Fibroblast of skin of scalp (primary cell): ENCODE measurements at regions not wholly inside any gene's neighbourhood (a gene's known extent, or its start where the extent isn't known, plus 50 kb on each side); places are given as distances from the start of the nearest gene placed in this dataset.
A peak's percentile ranks its signal among the peaks of the same experiment; 100 is the strongest.

Source experiments
- DNase-seq: peaks from one replicate; pipeline ENCODE4 v3.0.0-alpha.2; 2013

- no peak for DNase-seq
These were observed 54.9 kb upstream of the SACS start for GRCh38 chr13:23488442-23488841.

DNA sequence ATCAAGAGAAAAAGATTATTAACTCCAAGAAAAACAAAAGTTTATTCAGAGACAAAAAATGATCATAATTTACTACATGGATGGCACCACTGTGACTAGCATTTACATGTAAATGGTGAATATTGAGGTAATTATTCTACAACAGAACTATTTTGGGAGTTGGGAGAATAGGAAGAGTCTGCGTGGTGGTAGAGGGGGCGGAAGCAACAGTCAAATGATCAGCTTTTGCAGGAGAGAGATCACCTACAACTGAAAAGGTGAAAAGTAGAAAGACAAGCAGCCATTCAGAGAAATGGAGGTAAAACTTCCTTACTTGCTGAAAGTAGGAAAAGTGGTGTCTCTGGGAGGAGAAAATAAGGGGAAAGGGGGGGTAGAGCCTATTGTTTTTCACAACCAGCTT, 62.8 kb upstream of the SACS start:
- no peak for DNase-seq

DNA sequence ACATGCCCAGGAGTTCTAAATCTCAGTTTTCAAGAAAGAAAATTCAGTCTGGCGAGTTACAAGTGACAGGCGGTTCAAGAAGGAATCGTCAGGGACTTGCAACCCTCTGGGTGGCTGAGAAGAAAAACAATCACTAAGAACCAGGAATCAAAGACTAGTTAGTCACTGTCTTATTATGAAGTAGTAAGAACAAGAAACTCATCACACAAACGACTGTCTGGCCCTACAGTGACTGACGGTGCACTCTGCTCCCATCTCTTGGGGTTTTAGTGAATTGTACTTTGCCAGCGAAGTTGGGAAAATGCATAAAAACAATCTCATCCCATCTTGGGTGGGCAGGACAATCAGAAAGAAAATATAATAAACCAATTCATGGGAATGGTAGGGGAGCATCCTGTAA, 63.7 kb upstream of the SACS start:
- DNase-seq = peak; percentile 77

DNA sequence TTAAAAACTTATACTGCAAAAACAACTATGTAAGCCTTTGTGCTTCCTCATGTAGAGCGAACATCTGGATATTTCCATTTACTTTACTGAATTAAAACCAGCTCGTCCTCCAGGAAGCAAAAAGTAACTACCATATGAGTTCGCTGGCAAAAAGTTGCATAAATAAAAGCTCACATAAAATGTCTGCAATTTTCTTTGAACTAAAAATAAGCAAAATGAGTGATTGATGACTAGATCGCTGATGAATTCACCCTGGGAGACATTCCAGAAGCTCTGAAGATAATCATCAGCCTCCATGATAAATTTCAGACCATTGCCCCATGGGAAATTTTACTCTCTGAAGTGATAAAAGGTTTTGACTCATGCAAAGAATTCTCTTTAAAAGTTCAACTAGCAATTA, 67.3 kb upstream of the SACS start:
- DNase-seq = peak; percentile 98

- peak; percentile 34 for DNase-seq
These were observed 66.0 kb upstream of the TNFRSF19 start for GRCh38 chr13:23504180-23504579.

GRCh38 chr13:23505007-23505406, 65.2 kb upstream of the TNFRSF19 start:
- DNase-seq = peak; percentile 64

GRCh38 chr13:23506071-23506806, 64.0 kb upstream of the TNFRSF19 start:
- DNase-seq = peak; percentile 86

DNA sequence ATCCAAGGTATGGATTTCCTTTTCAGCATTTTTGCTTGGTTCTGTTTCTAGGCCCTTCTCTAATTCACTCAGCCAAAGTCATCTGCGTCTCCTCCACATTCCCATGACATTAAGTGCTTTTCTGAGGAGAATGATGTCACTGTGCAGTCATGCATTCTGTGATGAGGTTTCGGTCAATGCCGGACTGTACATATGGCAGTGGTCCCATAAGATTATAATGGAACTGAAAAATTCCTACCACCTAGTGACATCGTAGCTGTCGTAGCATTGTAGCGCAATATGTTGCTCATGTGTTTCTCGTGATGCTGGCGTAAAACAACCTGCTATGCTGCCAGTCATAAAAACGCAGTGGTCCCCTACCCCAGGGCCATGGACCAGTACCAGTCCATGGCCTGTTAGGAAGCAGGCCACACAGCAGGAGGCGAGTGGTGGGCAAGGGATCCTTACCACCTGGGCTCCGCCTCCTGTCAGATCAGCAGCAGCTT, 63.4 kb upstream of the TNFRSF19 start:
- peak; percentile 92 for DNase-seq

DNA sequence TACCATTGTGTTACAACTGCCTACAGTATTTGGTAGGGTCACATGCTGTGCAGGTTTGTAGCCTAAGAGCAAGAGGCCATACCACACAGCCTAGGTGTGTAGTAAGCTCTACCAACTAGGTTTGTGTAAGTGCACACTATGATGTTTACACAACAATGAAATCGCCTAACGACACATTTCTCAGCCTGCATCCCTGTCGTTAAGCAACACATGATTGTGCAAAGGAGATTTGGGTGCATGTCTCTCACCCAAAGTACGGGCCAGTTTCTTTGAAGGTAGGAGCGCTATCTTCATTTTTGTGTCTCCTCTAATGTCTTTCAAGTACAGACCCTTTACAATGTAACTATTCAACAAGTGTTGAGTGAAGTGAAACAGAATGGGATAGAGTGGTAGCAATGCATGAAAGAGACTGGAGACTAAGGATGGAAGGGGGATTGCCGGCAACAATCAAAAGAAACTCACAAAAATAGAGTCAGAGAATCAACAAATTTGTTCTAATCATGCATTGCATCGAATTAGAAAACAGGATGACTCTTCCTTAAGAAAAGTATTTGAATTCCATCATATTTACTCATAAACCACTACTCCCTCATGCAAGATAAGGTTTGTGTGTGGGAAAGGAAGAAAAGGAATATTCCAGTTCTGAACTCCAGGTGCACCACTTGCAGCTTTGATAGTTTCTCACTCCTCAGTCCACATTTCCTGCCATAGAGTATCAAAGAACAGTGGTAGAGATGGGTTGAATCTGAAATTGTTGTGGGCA, 60.2 kb upstream of the TNFRSF19 start:
- DNase-seq = peak; percentile 66

GRCh38 chr13:23510544-23510916, 59.7 kb upstream of the TNFRSF19 start:
- DNase-seq = no peak

DNA sequence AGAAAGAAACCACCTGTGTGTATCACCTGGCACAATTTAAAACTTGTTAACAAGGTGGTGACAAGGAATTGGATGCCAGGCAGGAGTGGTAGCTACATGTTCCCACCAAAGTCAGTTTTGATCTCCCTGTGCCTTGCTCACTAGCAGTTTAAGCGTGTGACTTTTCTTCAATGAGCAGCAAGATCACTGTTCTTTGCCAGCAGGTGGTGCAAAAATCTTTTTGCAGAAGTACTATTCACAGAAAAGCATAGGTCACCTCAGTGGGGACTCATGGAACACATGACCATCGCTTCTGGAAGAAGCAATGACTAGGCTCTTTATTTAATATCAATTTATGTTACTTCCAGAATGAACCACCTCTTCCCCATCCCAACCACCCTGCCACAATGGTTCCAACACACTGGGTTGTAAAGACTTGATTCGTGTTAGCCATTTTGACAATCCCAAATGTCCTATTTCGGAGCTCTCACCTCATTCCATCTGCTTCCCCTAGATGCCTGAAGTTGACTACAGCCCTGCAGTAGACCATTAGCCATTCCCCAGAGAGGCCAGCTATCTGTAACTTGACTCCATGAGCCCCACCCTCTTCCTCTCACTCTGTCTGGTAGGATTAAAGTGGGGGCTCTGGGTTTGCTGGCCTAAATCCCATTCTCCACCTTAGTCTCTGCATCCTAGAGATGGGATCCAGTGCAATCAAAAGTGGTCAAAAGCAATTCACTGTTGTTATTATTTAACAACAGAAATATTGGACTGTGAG, 59.1 kb upstream of the TNFRSF19 start:
- peak; percentile 54 for DNase-seq

- DNase-seq = no peak
These were observed 57.3 kb upstream of the TNFRSF19 start for GRCh38 chr13:23512762-23513395.

DNA sequence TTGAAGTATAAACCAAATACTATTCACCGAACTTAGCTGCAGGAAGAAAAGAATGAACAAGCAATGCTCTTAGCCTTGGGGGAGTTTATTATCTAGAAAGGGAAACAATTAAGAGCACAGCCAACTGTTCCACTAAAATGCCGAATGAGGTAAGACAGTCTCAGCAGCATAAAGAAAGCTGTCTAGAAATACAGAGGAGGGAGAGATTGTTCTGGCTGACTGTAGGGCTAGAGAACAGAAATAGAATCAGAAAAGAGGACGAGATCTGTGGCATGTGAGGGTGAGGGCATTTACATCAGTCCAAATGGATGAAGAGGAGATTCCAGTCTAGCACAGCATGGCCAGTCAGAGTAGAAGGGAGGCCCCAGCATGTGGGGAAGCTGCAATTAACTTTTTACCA, 56.8 kb upstream of the TNFRSF19 start:
- DNase-seq = no peak

DNA sequence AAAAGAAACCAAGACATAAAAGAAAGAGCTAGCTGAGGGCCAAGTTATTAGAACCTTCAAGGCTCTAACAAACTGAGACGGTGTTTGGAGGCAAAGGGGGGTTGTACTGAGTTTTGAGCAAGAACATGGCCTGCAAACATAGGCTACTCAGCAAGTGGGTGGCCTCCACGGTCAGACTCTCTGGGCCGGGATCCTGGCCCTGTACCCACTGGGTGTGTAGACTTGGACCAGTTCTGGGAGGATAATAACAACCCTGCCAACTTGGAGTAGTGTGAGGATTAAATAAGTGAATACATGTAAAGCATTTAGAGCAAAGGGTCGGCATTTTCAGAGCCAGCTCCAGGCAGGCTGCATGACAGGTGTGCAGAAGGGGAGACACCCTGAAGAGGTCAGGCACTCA, 56.1 kb upstream of the TNFRSF19 start:
- no peak for DNase-seq

- DNase-seq = no peak
These were observed 55.1 kb upstream of the TNFRSF19 start for GRCh38 chr13:23515116-23515515.

- DNase-seq = no peak
These were observed 54.0 kb upstream of the TNFRSF19 start for GRCh38 chr13:23516190-23516589.

DNA sequence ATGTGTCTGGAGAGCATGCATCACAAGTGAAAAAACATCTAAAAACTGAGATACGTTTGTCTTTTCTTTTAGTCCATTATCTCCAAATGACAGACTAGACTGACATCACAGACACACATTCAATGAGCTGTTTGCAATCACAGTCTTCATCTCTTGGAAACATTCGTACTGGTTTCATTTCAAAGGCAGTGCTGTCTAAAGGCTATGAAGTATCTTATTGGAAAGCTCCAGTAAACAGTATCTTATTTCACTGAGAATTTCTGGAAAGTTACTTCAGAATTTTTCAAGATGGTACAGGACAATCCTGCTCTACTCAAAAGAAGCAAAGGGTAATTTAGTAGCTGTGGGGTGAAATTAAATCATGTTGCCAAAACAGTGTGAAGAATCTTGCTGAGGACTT, 53.5 kb upstream of the TNFRSF19 start:
- DNase-seq = no peak

GRCh38 chr13:23518231-23518630, 52.0 kb upstream of the TNFRSF19 start:
- no peak for DNase-seq
